ENCODE measurements at regions not wholly inside any gene's neighbourhood (a gene's known extent, or its start where the extent isn't known, plus 50 kb on each side); places are given as distances from the start of the nearest gene placed in this dataset.
"Not testable (repeated sequence)": the region's sequence is repeated elsewhere in the genome, so short reads cannot be mapped to it uniquely, and the experiment has no call there.

DNA sequence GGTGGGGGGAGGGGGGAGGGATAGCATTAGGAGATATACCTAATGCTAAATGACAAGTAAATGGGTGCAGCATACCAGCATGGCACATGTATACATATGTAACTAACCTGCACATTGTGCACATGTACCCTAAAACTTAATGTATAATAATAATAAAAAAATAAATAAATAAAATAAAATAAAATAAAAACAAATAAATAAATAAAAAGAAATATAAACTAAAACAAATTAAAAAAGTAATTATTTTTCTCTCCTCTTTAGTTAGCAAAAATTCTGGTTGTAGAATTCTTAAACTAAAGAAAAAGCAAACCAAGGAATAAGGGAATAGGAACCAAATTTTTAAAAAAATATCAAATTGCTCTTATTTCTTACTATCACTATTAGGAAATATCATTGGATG, 267.3 kb downstream of the CCER1 start:
- DNase-seq: not testable (repeated sequence)

DNA sequence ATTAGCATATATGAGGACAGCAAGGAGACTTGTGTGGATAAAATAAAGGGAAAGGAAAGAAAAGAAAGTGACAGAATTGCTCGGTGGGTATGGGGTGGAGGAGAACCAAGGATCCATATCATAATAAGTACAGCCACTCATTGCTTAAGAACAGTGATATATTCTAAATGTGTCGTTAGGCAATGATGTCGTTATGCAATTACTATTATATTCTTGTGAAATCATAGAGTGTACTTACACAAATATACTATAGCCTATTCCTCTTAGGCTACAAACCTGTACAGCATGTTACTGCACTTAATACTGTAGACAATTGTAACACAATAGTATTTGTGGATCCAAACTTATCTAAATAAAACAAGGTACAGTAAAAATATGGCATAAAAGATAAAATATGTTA, 271.1 kb downstream of the CCER1 start:
- no peak for DNase-seq

DNA sequence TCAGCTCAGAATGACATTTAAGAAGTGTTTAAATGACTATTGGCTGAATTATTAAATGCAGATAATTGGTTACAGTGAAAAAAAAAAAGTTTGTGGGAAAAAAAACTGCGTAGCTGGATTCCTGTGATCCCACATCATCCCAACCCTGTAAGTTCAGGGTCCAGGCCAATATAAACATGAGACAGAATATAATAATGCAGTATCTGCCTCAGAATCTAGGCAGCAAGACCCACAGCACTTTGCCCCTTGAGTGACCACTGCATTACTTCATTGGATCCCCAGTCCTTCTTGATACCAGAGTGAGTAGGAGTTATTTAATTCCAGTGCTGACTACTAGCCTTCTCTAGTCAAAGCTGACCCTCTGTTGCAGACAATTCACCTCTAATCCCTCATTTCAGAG, 272.6 kb downstream of the CCER1 start:
- DNase-seq: no peak

DNA sequence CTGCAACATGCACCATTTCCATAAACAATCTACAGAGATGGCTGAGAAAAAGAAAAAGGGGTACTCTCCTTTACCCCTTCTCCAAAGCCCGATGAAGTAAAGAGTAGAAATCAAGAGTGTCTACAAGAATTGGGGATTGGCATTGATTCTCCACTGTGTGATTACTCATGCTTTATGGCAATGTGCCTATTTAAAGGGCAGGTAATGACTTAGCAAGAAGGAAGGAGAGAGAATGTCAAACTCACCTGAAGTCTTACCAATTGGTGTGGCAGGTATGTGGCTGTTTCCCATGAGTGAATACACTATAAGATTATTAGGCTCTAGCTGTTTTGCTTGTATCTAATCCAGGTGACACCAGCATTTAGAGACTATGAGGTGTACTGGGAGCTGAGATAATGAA, 275.3 kb downstream of the CCER1 start:
- DNase-seq: no peak

DNA sequence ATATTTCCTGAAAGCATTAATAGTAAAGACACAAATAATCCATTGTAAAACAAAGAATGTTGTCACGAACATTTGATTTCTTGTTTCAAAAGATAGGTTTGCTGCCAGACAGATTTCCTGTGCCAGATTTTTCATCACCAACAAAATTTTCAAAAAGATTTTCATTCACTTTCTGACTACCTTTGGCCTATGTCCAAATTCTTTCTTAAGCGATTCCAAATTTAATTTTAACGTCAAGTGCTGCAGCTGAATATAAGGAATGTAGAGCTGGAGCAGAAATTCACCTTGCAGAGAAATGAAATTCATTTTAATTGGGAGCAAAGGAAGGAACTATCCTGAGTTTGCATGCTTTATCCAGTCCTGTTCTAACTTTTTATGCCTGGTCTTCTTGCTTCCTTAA, 277.4 kb downstream of the CCER1 start:
- DNase-seq: no peak

DNA sequence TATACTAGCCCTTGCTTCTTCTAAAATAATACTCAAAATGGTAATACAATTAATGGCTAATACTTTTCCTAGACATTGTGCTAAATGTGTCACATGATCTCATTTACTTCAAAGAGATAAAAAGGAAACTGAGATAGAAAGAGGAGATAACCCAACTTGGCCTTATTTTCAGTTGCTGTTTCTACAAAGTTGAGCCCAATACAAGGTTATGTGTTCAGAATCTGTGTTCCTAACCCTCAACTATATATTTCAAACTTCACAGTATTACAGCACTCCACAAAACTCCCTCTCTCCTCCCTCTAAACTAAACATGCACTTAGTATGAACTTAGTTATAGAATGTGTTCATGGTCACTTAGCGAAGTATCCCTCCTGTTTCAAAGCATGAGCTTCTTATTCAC, 277.9 kb downstream of the CCER1 start:
- DNase-seq: no peak

DNA sequence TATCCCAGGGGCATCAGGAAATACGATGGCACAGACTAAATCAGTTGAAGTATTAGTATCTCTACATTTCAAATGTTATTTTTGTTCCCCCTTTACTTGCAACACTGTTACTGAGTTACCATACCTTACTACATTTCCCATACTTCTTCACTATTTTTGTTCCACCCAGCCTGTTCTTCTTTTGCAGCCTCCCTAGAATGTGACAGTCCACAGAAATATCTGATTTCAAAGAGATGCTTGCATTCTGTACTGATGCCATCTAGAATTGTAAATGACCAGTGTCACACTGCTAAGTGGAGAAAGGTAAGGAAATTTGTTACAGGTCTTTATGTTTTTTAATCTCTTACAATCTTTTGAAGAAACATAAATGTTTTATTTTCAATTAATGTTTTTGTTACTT, 279.9 kb downstream of the CCER1 start:
- DNase-seq: no peak

DNA sequence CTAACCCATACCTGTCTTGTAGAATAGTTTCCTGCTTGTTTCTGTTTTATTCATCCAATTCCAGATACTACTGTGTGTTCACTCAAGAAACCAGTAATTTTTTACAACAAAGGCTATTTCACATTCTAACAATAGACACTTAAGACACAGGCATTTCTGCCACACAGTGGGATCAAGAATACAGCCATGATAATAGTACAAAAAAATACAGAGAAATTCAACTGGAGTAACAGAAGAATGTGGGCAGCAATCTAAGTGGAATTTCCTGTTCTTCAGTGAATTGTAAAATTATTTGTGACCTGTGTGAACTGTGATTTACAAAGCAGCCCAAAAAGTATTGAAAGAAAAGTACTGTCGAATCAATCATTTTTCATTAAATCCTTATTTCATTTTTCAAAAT, 282.9 kb downstream of the CCER1 start:
- DNase-seq: no peak

DNA sequence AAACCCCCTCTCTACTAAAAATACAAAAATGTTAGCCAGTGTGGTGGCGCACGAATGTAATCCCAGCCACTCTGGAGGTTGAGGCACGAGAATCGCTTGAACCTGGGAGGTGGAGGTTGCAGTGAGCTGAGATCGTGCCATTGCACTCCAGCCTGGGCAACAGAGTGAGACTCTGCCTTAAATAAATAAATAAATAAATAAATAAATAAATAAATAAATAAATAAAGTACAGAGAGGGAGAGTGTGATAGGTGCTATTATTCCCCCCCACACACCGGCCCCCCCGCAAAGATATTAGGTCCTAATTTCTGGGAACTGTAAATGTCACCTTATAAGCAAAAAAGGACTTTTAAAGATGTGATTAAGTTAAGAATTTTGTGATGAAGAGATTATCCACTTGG, 291.0 kb downstream of the CCER1 start:
- not testable (repeated sequence) for DNase-seq

DNA sequence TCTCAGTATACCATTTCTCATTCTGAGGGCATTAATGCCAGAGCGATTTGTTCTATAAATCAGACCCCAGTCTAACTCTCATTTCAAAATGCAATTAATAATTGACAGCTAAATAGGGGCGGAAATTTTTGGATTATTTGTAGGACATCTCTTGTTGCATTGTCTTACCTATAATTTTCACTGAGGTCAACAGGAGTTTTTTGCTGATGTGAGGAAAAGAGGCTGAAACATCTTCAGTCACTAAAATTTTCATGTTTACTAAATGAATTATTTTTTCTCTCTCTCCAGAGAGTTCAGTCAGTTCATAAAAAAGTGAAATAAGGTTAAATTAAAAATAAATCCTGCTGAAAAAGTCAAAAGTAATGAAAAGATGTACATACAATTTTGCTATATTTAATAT, 295.9 kb downstream of the CCER1 start:
- DNase-seq: no peak

DNA sequence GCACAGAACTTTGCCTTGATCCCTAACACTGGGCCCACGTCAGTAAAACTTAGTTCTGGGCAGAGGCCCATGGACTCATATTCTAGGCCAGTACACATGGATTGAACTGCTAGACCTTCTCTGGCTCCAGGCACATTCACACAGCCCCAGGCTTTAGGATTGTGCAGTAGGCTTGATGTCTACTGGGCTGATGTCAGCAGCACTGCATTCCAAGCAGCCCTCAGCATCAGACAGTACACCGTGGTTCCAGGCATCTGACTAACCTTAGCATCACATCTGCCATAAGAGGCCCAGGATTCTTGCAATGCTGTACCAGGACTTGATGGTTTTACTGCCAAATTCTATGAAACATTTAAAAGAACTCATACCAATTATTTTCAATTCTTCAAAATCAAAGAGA, 301.9 kb downstream of the CCER1 start:
- no peak for DNase-seq

DNA sequence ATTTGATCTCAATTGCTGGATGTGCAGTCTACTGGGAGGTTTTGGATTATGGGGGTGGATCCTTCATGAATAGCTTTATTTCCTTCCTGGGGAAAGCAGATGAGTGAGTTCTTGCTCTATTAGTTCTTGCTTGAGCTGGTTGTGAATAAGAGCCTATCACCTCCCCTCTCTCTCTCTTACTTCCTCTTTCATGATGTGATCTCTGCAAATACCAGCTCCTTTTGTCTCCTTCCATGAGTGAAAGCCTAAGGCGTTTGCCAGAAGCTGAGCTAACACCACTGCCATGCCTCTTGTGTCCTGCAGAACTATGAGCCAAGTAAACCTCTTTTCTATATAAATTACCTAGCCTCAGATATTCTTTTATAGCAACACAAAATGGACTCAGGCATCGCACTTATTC, 302.7 kb downstream of the CCER1 start:
- no peak for DNase-seq

DNA sequence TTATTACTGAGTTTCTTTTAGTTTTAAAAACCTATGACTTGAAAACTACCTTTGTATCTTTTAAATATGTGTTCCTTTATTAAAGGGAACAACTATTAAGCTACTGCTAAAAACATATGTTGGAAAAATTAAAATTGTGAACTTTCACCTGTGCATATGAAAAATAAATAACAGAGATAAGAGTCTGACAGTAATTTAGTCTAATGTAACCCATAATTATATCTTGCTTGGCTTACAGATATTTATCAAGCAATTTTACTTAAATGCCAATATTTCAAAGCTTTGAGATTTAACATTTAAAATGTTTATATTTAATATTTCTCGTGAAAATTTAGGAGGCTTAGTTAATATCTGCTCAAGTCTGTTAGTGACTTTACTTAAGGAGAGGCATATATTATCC, 309.8 kb downstream of the CCER1 start:
- DNase-seq: no peak

DNA sequence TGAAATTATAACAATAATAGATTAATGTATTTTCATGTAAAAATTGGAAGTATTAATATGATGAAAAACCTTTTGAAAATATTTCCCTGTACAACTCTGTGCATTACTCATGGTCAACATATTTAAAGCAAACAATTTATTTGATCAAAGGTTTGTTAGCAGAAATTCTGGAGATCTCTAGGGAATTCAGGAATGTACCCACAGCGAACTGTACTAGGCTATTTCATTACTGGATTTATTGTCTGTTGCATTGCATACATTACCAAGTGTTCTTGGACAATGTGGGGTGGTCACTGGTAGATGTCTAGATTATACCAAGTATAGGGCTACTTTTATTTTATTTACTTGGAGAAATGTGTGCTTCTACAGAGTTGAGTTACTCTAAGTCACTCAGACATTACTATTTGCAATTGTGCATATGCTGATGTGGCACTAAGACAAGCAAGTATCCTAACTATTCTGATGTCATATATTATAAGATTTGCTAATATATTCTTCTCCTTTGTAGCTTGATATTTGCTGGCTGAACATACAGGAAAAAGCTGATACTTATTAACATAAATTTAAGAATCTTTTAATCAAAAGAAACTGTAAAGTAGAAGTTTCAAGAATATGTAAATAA, 323.3 kb downstream of the CCER1 start:
- no peak for DNase-seq

DNA sequence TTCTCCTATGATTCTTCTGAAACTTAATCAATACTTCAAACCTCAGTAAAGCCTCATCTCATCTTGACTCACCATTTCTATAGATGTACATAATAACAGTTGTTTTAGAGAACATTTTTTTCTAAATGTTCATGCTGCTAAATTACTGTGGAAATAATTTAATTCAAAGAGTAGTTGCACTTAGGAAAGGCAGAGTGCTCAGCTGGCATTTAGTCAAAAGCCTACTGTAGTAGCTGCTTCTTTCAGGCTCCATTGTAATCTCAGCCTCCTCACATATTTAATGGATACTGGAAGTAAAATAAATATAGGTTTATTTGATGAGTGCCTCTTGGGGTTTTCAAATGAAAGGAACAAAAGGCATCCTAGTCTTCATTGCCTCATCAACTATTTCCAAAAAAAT, 325.0 kb downstream of the CCER1 start:
- DNase-seq: no peak

DNA sequence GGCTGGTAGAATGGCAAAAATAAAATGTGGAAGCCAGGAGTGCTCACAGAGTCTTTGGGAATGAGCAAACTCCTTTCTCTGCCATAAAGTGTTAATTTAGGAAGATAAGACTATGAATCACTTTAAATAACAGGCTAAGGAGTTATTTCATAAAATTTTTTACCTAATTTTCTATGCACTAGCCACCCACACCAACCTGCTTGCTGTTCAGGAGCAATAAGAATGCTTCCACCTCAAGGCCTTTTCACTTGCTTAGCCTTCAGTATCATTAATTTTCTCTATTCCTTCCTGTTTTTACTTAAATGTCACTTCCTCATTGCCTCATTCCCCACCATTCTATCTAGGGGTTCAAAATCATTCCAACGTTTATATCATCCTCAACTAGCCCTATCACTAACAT, 326.8 kb downstream of the CCER1 start:
- DNase-seq: no peak

DNA sequence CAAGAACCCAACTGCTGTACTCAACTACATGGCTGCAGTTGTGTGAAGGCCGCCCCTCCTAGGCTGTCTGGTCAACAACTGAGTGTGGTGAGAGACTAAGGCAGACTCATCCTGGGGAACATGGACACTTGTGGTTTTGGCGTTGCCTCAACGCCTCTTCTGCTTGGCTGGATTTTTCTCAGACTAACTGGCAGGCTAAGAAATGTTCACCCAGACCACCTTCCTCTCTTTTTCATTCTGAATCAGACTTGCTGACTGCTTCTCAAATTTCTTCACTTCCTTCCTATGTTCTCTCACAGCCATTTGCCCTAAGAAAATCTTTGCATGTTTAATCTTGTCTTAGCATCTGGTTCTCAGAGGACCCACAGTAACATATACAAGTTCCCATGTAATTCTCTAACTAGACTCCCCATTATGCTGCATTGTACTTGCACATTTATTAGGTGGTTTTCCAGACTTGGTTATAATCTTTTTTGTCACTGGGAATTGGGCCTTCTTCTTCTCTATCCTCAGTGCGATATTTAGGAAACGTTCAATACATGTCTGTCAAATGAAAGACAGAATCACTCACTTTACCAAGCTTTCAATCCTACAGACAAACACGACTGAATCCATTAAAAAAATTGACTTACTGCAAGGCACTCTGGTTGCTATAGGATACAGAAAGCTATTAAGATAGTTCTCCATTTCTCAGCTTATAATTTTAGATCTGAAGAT, 327.6 kb downstream of the CCER1 start:
- DNase-seq: no peak

DNA sequence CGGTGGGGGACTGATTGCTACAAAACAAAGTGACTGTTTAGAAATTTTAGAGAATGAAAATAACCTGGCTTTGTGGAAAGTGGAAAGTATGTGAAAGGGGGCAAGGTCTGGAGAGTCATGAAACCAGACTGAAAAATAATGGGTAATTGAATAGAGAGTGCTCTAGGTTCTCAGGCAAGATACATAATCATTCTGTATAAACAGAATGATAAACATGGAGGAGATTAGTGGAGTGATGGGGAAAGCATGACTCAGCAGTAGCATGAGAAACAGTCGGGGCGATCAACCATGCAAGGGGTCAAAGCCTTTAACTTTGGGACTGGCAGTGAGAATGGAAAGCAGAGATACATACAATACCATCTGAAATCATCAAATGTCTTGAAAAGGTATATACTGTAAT, 332.5 kb downstream of the CCER1 start:
- DNase-seq: no peak

DNA sequence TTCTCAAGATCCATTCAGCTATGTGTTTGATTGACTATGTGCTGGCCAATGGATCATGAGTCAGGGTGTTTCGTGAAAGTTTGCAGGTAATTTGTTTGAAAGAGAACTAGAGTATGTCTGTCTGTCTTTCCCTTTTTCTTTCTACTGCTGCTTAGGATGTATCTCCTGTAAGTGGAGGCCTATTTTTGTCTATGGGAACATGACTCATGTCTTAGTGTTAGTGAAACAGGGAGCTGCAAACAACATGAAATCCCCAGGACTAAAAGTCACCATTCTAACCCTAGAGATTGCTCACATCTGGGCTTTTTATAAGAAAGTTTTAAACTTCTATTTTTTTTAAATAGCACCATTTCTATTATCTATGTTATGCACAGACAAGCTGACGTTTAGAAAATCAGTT, 333.0 kb downstream of the CCER1 start:
- DNase-seq: no peak

DNA sequence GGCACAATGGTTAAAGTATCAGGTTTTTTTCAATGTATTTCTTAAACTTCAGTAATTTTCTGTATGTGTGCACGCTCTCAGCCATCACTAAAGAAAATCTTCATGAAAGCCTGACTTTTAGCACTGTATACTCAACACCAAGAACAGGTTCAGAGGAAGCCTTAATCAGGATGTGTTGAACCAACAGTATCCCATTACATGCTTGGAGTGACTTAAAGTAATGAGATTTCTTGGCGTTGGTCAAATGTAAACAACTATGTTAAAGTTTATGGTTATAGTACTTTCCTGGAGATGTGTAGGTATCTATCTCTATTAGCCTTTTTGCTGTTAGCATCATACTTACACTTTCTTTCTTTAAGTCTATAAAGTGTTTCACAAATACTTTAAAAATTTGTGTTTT, 335.0 kb downstream of the CCER1 start:
- no peak for DNase-seq

DNA sequence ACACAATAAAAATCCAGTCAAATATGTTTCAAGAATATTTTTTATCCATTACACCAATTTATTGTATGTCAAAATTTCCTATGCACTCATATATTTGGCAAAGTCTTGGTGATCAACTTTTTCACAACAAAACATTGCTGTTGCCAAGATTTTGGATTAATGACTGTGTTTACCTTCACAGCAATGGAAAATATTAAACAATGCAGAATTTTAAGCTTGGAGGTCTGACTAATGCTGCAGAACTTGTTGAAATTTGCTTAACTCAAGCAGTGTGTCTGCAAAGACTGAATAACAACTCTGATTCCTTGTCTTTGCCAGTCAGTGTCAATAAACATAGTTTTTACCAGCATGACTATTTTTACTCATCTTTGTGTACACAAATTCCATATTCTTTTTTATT, 336.4 kb downstream of the CCER1 start:
- no peak for DNase-seq

DNA sequence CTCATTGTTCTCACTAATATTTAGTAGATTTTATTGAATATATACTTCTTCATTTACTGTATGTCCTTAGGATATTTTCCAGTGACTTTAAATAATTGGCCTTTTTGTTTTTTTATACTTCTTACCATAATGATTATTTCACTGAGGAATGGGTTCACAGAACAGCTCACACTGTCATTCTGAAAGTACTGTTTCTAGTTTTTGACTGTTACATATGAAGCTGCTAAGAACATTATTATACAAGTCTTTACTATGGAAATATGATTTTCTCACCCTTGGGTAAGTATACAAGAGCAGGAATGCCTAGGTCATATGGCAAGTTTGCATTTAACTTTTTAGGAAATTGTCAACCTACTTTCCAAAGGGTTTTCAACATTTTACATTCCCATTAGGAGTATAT, 343.1 kb downstream of the CCER1 start:
- no peak for DNase-seq

DNA sequence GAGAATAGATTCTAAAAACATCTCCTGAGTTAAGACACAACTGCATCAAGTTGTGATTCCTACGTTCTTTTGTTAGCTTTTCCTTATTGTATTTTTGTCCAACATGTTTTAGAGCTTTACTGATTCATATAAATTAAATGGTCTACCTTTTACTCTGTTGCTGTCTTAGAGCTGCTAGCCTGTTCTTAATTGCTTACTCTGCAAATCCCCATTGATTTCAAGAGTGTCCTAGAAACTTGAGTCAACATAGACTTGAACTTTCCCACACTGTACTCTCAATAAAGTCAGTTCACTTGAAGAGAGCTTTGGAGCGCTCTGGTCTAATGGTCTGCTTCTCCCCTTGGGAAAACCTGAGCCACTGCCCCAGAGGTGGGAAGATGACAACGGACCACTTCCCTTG, 343.9 kb downstream of the CCER1 start:
- DNase-seq: no peak

DNA sequence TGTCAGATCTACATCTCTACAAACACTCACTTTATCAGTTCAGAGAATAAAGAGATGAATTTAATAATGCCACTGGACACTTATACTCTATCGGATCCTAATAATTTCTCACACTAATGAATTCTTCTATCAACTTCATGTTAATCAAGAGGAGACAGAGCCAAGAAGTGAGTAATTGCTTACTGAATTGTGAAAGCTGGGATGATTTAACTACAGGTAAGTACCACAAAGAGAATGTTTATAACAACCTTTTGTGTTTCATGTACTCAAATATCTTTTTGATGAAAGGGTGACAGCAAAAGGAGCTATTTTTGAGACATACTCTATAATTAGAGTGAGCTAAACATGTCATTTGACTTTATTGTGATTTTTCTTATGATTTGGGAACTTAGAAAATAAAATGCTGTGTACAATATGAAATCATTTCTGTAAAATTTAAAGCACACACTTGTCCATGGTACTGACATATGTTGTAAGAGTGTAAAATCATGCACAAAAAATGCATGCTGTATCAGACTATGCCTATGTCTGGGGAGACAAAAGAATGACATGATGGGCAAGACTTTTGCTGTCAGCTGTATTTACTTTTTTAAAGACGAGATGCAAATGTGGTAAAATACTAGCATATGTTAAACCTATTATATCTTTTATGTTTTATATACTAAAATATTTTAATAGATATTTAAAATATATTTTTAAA, 361.2 kb downstream of the CCER1 start:
- DNase-seq: no peak

DNA sequence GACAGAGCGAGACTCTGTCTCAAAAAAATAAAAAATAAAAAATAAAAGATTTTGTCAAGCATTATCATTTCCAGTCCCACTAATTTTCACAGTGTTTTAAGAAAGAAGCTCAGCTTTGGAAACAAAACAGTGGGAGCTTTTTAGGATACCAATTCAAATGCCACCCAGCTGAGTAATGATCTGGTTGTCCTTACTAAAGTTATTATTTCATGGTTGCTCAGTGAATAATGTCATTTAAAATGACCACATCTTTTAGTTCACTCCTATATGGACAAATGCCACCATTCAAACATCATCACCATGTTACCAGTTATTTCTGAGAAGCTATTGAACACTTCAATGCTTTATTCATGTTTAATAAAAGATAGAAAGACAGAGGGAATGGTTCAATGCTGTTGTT, 365.0 kb downstream of the CCER1 start:
- DNase-seq: no peak
